H1 (cell line): ENCODE measurements at regions not wholly inside any gene's neighbourhood (a gene's known extent, or its start where the extent isn't known, plus 50 kb on each side); places are given as distances from the start of the nearest gene placed in this dataset.

Source experiments
- CTCF ChIA-PET: fragments of 300-600 bp; sonication (Branson Sonifier 250); formaldehyde crosslinking; loops from one replicate; lab custom pipeline; 2021; ENCODE audit not compliant: partially characterized antibody; lab: Charles Lee
- POLR2A ChIA-PET: fragments of 300-600 bp; sonication (Branson Sonifier 250); formaldehyde crosslinking; loops from one replicate; lab custom pipeline; 2021; ENCODE audit warnings: inconsistent platforms; ENCODE audit not compliant: partially characterized antibody; lab: Charles Lee
- DNase-seq, 2 experiments: peaks; one replicate each; pipeline versions ENCODE4 v3.0.0 to v3.0.0-alpha.2; 2010 to 2022; ENCODE audit warnings: low spot score in 2 of 2, low read depth in 1 of 2, mixed read lengths in 1 of 2
- FAIRE-seq: peaks from 2 replicates; lab custom pipeline; 2011; peaks lifted over from hg19 to GRCh38; lab: Jason Lieb, UNC
- H2AFZ ChIP-seq: 2 replicates; pipeline ENCODE4 v1.8.1; 2012; ENCODE audit warnings: low read length, inconsistent platforms
- H2AK5ac ChIP-seq: 2 replicates; pipeline ENCODE4 v1.6.1; 2013; ENCODE audit warnings: low read depth, low read length
- H2BK120ac ChIP-seq: replicated peaks from 2 replicates; pipeline ENCODE3; 2013; ENCODE audit warnings: low read depth, low read length, inconsistent platforms
- H2BK12ac ChIP-seq: 2 replicates; pipeline ENCODE4 v1.6.1; 2013; ENCODE audit warnings: low read depth, low read length
- H2BK15ac ChIP-seq: 2 replicates; pipeline ENCODE4 v1.6.1; 2013; ENCODE audit warnings: low read length
- H2BK20ac ChIP-seq: 2 replicates; pipeline ENCODE4 v1.6.1; 2013; ENCODE audit warnings: low read length
- H2BK5ac ChIP-seq: 2 replicates; pipeline ENCODE4 v1.6.1; 2013; ENCODE audit warnings: low read depth, low read length
- H3K14ac ChIP-seq: 2 replicates; pipeline ENCODE4 v1.6.1; 2013; ENCODE audit warnings: inconsistent platforms; ENCODE audit not compliant: insufficient read length
- H3K18ac ChIP-seq: 2 replicates; pipeline ENCODE4 v1.6.1; 2013; ENCODE audit warnings: low read length; ENCODE audit errors: extremely low read depth
- H3K23ac ChIP-seq: 2 replicates; pipeline ENCODE4 v1.6.1; 2013; ENCODE audit warnings: inconsistent platforms; ENCODE audit not compliant: insufficient read length
- H3K23me2 ChIP-seq: 2 replicates; pipeline ENCODE4 v1.6.1; 2013; ENCODE audit warnings: low read depth, low read length
- H3K27ac ChIP-seq: 2 replicates; pipeline ENCODE4 v1.6.1; 2011; ENCODE audit warnings: low read depth, low read length, inconsistent platforms
- H3K27me3 ChIP-seq, 4 experiments: replicated peaks in 1 of 4; 1 replicate in 1 of 4; 2 replicates in 3 of 4; pipeline versions ENCODE4 v1.6.1 to v1.8.1; 2011 to 2013; ENCODE audit warnings: low read length in 3 of 4, mild to moderate bottlenecking in 3 of 4, inconsistent platforms in 2 of 4, mixed read lengths in 2 of 4, moderate library complexity in 1 of 4; ENCODE audit not compliant: control insufficient read depth in 3 of 4, insufficient read depth in 3 of 4; ENCODE audit errors: extremely low read depth in 1 of 4
- H3K36me3 ChIP-seq, 4 experiments: 2 replicates each; pipeline versions ENCODE4 v1.6.1 to v1.8.1; 2011 to 2013; ENCODE audit warnings: mild to moderate bottlenecking in 4 of 4, low read length in 3 of 4, moderate library complexity in 2 of 4, control low read depth in 1 of 4, inconsistent platforms in 1 of 4; ENCODE audit not compliant: insufficient read depth in 4 of 4, control insufficient read depth in 2 of 4
- H3K4ac ChIP-seq: replicated peaks from 2 replicates; pipeline ENCODE3; 2013; ENCODE audit warnings: low read length, low read depth, mixed read lengths, inconsistent platforms; ENCODE audit not compliant: insufficient read length
- H3K4me1 ChIP-seq, 4 experiments: replicated peaks in 1 of 4; 1 replicate in 1 of 4; 2 replicates in 3 of 4; pipeline versions ENCODE4 v1.6.1 to v1.8.1; 2011 to 2013; ENCODE audit warnings: low read length in 3 of 4, inconsistent platforms in 2 of 4, mixed read lengths in 1 of 4; ENCODE audit not compliant: insufficient read depth in 4 of 4, control insufficient read depth in 3 of 4
- H3K4me2 ChIP-seq, 2 experiments: 2 replicates each; pipeline versions ENCODE4 v1.6.1 to v1.8.1; 2011 to 2013; ENCODE audit warnings: low read depth in 2 of 2, low read length in 2 of 2, control low read depth in 1 of 2, inconsistent platforms in 1 of 2, mild to moderate bottlenecking in 1 of 2; ENCODE audit not compliant: insufficient read depth in 1 of 2
- H3K4me3 ChIP-seq, 4 experiments: fragments of 200-600, 300-600 bp in 1 of 4; sonication (generic), shearing (Covaris generic), sonication (Bioruptor Twin) in 1 of 4; 2 replicates each; pipeline versions ENCODE4 v1.5.1 to v1.8.1; 2011 to 2016; ENCODE audit warnings: low read length in 4 of 4, low read depth in 3 of 4, control low read depth in 2 of 4, inconsistent platforms in 2 of 4, mild to moderate bottlenecking in 2 of 4, mixed read lengths in 1 of 4, moderate library complexity in 1 of 4; ENCODE audit not compliant: insufficient read depth in 2 of 4; ENCODE audit errors: extremely low read depth in 1 of 4
- H3K56ac ChIP-seq: replicated peaks from 2 replicates; pipeline ENCODE3; 2013; ENCODE audit warnings: low read depth, mild to moderate bottlenecking, mixed read lengths, low read length, inconsistent platforms; ENCODE audit not compliant: insufficient read length
- H3K79me1 ChIP-seq: 2 replicates; pipeline ENCODE4 v1.6.1; 2013; ENCODE audit warnings: low read depth, low read length, control low read depth
- H3K79me2 ChIP-seq, 2 experiments: 2 replicates each; pipeline versions ENCODE4 v1.6.1 to v1.8.1; 2012 to 2013; ENCODE audit warnings: low read length in 2 of 2, mild to moderate bottlenecking in 2 of 2, inconsistent platforms in 1 of 2; ENCODE audit not compliant: insufficient read depth in 2 of 2, control insufficient read depth in 1 of 2
- H3K9ac ChIP-seq, 4 experiments: replicated peaks in 1 of 4; 1 replicate in 1 of 4; 2 replicates in 3 of 4; pipeline versions ENCODE4 v1.6.1 to v1.8.1; 2011 to 2013; ENCODE audit warnings: low read depth in 3 of 4, low read length in 3 of 4, control low read depth in 2 of 4, mild to moderate bottlenecking in 2 of 4, moderate library complexity in 2 of 4, inconsistent platforms in 1 of 4; ENCODE audit errors: extremely low read depth in 1 of 4
- H3K9me3 ChIP-seq, 2 experiments: 2 replicates each; pipeline versions ENCODE4 v1.6.1 to v1.8.1; 2012 to 2013; ENCODE audit warnings: mild to moderate bottlenecking in 2 of 2, moderate library complexity in 2 of 2, control low read depth in 1 of 2, inconsistent platforms in 1 of 2, low read depth in 1 of 2, low read length in 1 of 2, mixed read lengths in 1 of 2; ENCODE audit not compliant: insufficient read depth in 2 of 2
- H4K20me1 ChIP-seq, 2 experiments: replicated peaks in 1 of 2; 2 replicates each; pipeline versions ENCODE3 to v1.8.1; 2011 to 2013; ENCODE audit warnings: inconsistent platforms in 2 of 2, low read length in 2 of 2, mild to moderate bottlenecking in 1 of 2; ENCODE audit not compliant: insufficient read depth in 2 of 2, control insufficient read depth in 1 of 2
- H4K5ac ChIP-seq: 2 replicates; pipeline ENCODE4 v1.6.1; 2013; ENCODE audit warnings: low read length, low read depth, mixed read lengths, inconsistent platforms; ENCODE audit not compliant: insufficient read length
- H4K8ac ChIP-seq: 2 replicates; pipeline ENCODE4 v1.8.0; 2013; ENCODE audit warnings: mild to moderate bottlenecking, moderate library complexity, low read length, inconsistent platforms; ENCODE audit not compliant: insufficient read depth; ENCODE audit errors: extremely low read depth
- H4K91ac ChIP-seq: replicated peaks from 2 replicates; pipeline ENCODE3; 2013; ENCODE audit warnings: low read length, mixed read lengths, inconsistent platforms; ENCODE audit not compliant: insufficient read length
- BRCA1 ChIP-seq: IDR thresholded peaks from 2 replicates; pipeline ENCODE4 v1.6.1; 2012; ENCODE audit warnings: low read depth, low read length, improper control_type of control experiment
- EP300 ChIP-seq, 2 experiments: IDR thresholded peaks; 1 replicate in 1 of 2; 2 replicates in 1 of 2; pipeline ENCODE4 v1.6.1; 2011 to 2012; ENCODE audit warnings: low read depth in 2 of 2, low read length in 2 of 2, mild to moderate bottlenecking in 2 of 2, borderline replicate concordance in 1 of 2, inconsistent platforms in 1 of 2, moderate library complexity in 1 of 2
- SP1 ChIP-seq: IDR thresholded peaks from 2 replicates; pipeline ENCODE4 v1.6.1; 2011; ENCODE audit warnings: low read depth, low read length
- SP4 ChIP-seq: IDR thresholded peaks from 2 replicates; pipeline ENCODE4 v1.6.1; 2012; ENCODE audit warnings: low read length, inconsistent platforms
- SUZ12 ChIP-seq: fragments of 200-600 bp; sonication (generic); IDR thresholded peaks from 2 replicates; pipeline ENCODE4 v1.6.1; 2012; ENCODE audit warnings: mild to moderate bottlenecking, inconsistent platforms, low read length, moderate library complexity, mixed read lengths
- TF ChIP-seq, protein P1 (sequence below): IDR thresholded peaks from 2 replicates; pipeline ENCODE4 v1.6.1; 2012; ENCODE audit warnings: inconsistent platforms

DNA sequence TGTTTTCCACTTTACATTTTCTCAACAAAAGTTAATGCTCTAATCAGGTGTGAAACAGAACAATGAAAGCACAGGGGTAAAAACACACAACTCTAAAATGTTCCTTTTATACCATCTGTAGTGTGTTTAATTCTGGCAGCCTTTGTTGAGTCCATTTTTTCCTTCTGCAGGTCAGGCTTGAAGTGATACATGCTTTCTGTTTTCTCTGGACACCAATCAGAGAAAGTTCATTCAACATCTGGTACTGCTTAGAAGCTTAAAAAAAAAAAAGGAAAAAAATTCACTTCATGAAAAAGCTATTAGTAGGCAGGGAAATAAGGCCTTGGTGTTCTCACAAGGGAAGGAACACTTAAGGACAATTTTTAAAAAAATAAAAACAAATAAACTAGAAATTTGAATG is 231.3 kb upstream of the RHOBTB1 start:
- no peak overlapping the region for H3K14ac ChIP-seq
- H4K5ac ChIP-seq, result no peak overlapping the region
- H3K23ac ChIP-seq, result no peak overlapping the region
- ChIA-PET CTCF (interaction anchor here (0.6 to 1.2 kb wide), 3 partner anchors 8 to 111 kb away, joined by 3 to 5 read pairs (median 3); no protein-coding TSS in a partner anchor), POLR2A (no interaction called here)
- no peak overlapping the region for H2AK5ac ChIP-seq
- no peak for DNase-seq
- H3K23me2 ChIP-seq, result no peaks in the 10 kb centered on the region; the same call in 1 of the 2 replicates
- H3K4me1 ChIP-seq, result no peaks in the 10 kb centered on the region
- no peak overlapping the region for H3K4ac ChIP-seq
- no peaks in the 10 kb centered on the region for H3K9me3 ChIP-seq
- no peak overlapping the region for H2BK12ac ChIP-seq
- no peaks in the 10 kb centered on the region for H3K79me1 ChIP-seq
- no peak overlapping the region for H3K18ac ChIP-seq
- H4K8ac ChIP-seq, result no peak overlapping the region
- no peaks in the 10 kb centered on the region for H3K27me3 ChIP-seq
- H3K27ac ChIP-seq, result no peak overlapping the region
- H4K20me1 ChIP-seq, result no peaks in the 10 kb centered on the region
- H2BK120ac ChIP-seq, result no peak overlapping the region
- no peak overlapping the region for H3K4me3 ChIP-seq
- H3K9ac ChIP-seq, result no peak overlapping the region
- H2BK20ac ChIP-seq, result no peak overlapping the region
- H2AFZ ChIP-seq, result no peak overlapping the region
- no peak overlapping the region for H3K56ac ChIP-seq
- no peak overlapping the region for H4K91ac ChIP-seq
- H3K79me2 ChIP-seq, result no peaks in the 10 kb centered on the region
- no peak overlapping the region for H2BK15ac ChIP-seq
- TF ChIP-seq SP1 (no peak), SUZ12 (no peak), SP4 (no peak), EP300 (IDR thresholded peaks at IDR 0.05; ENCODE audit: borderline replicate concordance in 1 of 2, low read depth in 2 of 2, low read length in 2 of 2) (no peak), BRCA1 (no peak)
- TF ChIP-seq, protein P1, sequence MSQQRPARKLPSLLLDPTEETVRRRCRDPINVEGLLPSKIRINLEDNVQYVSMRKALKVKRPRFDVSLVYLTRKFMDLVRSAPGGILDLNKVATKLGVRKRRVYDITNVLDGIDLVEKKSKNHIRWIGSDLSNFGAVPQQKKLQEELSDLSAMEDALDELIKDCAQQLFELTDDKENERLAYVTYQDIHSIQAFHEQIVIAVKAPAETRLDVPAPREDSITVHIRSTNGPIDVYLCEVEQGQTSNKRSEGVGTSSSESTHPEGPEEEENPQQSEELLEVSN, result no peak
- no peak for FAIRE-seq
- no peaks in the 10 kb centered on the region for H3K36me3 ChIP-seq
- H3K4me2 ChIP-seq, result no peak overlapping the region
- no peak overlapping the region for H2BK5ac ChIP-seq
